Fibroblast of skin of back (primary cell): ENCODE measurements at regions not wholly inside any gene's neighbourhood (a gene's known extent, or its start where the extent isn't known, plus 50 kb on each side); places are given as distances from the start of the nearest gene placed in this dataset.

Source experiments
- DNase-seq: peaks from one replicate; pipeline ENCODE4 v3.0.0-alpha.2; 2013

DNA sequence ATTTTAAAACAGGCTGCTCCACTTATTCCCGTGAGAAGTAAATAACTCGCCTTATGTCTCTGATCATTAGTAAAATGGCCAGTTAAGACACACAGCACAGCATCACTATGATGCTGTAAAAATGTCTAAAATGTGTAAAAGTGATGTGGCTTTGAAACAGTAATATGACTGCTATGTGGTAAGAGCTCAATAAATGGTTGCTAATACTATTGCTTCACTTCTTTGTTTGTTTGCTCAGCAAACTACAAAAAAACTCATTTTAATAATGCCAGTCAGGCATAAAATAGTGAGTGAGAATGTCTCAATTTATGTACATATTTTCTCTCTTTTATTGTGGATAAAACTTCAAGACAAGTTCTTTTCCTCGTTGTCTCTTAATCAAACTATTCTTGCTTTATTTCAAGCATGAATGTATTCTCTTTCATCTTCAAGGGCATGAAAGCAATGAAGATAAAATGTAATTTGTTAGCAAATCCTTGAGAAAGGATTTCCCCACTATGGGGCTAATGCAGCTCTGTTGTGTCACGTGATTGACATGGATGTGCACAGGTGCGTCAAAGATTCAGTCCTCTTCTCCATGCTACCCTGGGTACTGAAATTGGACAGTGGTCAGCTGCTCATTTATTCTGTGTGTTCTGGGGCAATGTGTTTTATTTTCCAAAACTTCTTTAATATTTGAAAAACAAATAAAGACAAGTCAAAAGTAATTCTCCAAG is 387.2 kb downstream of the TRIB2 start:
- DNase-seq: no peak

GRCh38 chr2:13104723-13105122 is 388.0 kb downstream of the TRIB2 start:
- no peak for DNase-seq

DNA sequence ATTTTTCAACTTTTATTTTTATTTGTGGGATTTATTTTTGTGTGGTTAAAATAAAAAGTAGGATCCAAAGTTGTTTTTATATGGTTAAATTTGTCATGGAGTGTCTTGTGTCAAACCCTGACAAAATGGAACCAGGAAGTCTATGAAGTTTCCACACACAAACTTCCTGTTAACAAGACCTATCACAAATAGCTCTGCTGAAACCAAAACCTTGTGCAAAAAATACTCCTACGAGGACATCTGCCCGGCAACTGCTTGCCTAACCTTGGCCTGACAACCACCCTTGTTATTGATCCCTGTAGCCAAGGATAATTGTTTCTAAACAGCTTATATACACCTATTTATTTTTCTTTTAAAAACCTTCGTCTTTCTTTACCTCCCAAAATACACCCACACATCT is 389.6 kb downstream of the TRIB2 start:
- no peak for DNase-seq

- no peak for DNase-seq
Measured at GRCh38 chr2:13109516-13109915, 392.8 kb downstream of the TRIB2 start.

GRCh38 chr2:13110825-13111224 is 394.1 kb downstream of the TRIB2 start:
- DNase-seq: peak; percentile 7

GRCh38 chr2:13113002-13113401 is 396.3 kb downstream of the TRIB2 start:
- DNase-seq: no peak

GRCh38 chr2:13114391-13114790 is 397.7 kb downstream of the TRIB2 start:
- DNase-seq: peak; percentile 17

GRCh38 chr2:13115643-13116042 is 398.9 kb downstream of the TRIB2 start:
- DNase-seq: no peak

- no peak for DNase-seq
Measured at GRCh38 chr2:13121096-13121495, 404.4 kb downstream of the TRIB2 start.

DNA sequence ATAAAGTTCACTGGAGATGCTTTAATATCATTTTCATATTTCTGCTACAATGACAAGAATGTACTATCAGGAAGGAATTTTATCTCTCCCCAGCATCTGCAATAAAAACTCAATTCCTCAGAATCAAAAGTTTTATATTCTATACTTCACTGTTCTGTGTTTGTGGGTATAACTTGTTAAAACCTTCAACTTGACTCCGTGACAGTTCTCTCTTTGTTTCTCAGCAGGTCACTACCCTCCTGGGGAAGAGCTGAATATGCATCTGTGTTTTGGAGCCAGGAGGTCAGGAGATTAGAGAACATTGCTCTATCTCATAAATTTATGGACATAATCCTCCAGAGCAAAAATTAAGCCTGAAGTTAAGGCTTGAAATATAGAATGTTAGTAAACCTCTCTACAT is 411.4 kb downstream of the TRIB2 start:
- no peak for DNase-seq

- DNase-seq: no peak
Measured at GRCh38 chr2:13135369-13135768, 418.6 kb downstream of the TRIB2 start.

DNA sequence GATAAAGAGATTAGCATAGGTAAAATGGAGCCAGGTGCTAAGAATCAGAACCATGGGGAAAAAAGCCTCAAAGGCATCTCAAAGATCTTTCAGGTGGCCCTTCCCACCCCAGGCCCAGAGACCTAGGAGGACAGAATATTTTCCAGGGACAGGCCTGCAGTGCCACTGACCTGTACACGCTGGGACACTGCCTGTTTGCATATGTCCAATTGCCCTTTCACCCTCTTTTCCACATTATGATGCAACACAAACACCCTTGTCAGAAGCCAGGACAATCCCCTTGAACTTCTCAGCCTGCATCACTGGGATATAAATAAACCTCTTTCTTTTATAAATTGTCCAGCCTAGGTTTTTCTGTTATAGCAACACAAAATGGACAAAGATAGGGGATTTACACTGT is 419.1 kb downstream of the TRIB2 start:
- no peak for DNase-seq

DNA sequence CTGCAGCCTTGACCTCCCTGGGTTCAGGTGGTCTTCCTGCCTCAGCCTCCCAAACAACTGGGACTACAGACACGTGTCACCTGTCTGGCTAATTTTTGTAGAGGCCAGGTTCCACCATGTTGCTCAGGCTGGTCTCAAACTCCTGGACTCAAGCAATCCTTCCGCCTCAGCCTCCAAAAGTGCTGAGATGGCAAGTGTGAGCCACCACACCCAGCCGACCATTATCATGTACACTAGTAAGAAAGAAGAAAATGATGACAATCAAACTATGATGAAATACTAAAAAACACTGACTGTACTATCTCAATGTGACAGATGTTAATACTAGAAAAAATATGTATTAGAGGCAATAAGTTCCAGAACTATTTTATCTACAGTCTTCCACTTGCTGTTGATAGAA is 420.9 kb downstream of the TRIB2 start:
- no peak for DNase-seq

DNA sequence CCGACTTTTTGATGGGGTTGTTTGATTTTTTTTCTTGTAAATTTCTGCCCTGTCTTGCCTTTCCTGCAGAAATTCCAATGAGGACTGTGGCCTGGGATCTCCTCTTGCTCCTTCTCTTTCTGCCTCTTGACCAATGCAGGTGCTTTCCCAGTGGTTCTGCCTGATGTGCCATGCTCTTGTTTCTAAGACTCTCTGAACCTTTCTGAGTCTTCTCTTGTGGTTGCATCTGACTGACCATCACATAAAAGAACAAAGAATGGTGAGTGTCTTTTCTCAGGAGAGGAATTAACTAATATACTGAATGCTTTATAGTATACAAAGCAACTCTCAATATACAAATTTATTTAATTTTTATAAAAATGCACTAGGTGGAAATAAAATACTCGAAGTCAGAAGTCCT is 424.6 kb downstream of the TRIB2 start:
- DNase-seq: no peak

- DNase-seq: no peak
Measured at GRCh38 chr2:13143451-13143850, 426.7 kb downstream of the TRIB2 start.

DNA sequence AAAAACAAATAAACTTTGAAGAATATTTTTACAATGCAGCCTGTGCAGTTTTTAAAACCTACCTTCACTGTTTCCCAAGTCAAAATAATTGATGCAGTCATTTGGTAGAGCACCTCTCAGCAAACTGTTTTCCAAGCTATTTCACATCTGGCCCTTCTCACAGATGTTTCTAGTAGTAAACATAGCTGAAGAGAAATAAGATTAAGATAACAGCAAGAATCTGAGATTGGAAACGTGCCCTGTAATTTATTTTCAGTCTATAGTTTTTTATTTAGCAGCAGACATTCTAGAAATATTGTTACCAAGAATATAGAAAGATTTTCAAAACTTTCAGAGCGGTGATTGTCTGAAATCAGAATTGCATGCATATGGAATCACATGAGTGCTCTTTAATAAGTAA is 440.2 kb downstream of the TRIB2 start:
- no peak for DNase-seq

DNA sequence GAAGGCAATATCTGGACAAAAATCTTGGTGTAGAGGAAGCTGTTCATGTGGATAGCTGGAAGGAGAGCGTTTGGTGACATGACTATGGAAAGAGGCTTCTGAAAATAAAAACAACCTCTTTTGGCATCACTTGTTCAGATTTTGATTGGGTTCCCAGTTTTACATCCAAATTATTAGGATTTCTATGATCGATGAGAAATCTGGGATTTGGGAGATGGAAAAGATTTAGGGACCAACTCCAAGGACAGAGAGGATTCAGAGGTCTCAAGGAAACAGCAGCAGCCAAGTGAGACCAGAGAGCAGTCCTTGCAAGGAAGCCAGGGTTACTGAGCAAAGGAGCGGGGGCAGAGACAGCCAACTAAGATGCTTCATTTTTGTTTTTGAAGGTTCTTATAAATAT is 441.7 kb downstream of the TRIB2 start:
- DNase-seq: no peak

DNA sequence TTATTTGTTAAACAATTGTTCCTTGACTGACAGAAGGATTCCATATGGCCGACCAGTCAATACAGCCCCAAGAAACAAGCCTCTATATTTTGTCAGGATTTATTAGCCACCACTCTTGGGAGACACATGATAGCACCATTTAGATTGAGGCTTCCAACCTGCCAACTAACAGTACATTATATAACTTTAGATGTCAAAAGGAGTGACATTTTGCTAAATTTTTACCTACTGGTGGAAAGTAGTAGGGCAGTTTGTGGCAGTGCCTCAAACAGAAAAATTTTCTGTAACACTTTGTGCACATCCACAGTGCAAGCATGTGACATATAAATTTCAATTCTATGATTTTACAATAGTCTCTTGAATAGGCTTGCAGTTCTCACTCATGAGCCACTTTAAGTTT is 464.0 kb downstream of the TRIB2 start:
- no peak for DNase-seq

GRCh38 chr2:13193075-13193474 is 476.3 kb downstream of the TRIB2 start:
- DNase-seq: peak; percentile 13

- peak; percentile 30 for DNase-seq
Measured at GRCh38 chr2:13193900-13194299, 477.2 kb downstream of the TRIB2 start.

DNA sequence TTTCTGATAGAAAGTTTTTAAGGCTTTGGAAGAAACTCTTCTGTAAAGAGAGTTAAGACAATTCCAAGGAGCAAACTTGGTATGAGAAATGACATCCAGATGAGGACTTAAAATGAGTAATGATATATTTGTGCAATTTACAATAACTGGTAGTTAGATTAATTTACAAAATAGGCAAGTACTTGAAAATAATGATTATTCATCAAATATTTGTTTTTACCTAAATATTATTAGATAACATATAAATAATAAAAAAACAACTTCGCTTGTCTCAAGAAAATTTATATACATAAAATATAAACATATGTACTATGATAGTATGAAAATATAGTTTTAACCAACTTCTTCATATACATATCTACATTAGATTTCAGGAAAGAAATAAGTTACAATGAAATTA is 478.5 kb downstream of the TRIB2 start:
- no peak for DNase-seq

DNA sequence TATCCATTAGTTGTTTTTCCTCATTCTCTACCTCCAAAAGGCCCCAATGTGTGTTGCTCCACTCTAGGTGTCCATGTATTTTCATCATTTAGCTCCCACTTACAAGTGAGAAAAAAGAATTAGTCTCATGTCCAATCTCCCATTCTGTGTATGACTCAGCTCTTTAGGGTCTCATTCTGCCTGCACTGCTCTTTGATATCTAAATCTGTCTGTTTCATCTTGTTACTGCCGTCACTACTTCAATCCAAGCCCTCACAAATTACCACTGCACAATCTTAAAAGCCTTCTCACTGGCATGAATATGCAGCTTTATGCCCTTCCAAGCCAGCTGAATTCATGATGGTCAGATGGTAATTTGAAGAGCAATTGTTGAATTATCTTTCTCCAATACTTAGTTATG is 480.5 kb downstream of the TRIB2 start:
- no peak for DNase-seq

DNA sequence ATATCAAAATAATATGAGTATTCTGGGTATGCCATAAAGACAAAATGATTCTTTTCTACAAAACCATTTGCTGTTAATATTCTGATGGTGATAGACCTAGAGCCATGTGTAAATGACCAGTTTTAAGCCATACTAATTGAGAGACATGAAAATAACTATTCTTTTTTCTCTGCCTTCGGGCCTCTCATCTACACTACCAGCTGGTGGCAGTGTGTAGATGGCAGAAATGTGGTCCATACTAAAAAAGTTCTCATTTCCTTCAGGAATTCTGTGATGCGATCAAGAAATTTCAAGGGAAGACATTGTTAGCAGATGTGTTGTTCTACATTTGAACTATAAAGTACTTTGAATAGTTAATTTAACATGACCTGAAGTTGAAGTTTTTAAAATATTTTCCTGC is 485.2 kb downstream of the TRIB2 start:
- no peak for DNase-seq

- no peak for DNase-seq
Measured at GRCh38 chr2:13212115-13212514, 495.4 kb downstream of the TRIB2 start.

- DNase-seq: no peak
Measured at GRCh38 chr2:13218205-13218604, 501.5 kb downstream of the TRIB2 start.
